Ovary (tissue), 3 donors: ENCODE measurements at regions not wholly inside any gene's neighbourhood (a gene's known extent, or its start where the extent isn't known, plus 50 kb on each side); places are given as distances from the start of the nearest gene placed in this dataset.

Source experiments
- EP300 ChIP-seq: sonication (generic); formaldehyde crosslinking; IDR thresholded peaks from one replicate; pipeline ENCODE4 v1.6.1; 2017; ENCODE audit warnings: antibody characterized with exemption
- POLR2A ChIP-seq: fragments of 450-650 bp; IDR thresholded peaks from one replicate; pipeline ENCODE4 v1.6.1; 2017; ENCODE audit warnings: antibody characterized with exemption, mild to moderate bottlenecking, moderate library complexity
- TF ChIP-seq, protein P1 (sequence below), 3 donors: fragments of 450-650 bp in 2 of 3; fragments of 200-600 bp in 1 of 3; IDR thresholded peaks; one replicate each; pipeline versions ENCODE4 v1.5.1 to v1.8.0; 2016 to 2022; ENCODE audit warnings: antibody characterized with exemption in 3 of 3, mild to moderate bottlenecking in 1 of 3
- donor health status: DM: no; HTN: no; CAD: no.

DNA sequence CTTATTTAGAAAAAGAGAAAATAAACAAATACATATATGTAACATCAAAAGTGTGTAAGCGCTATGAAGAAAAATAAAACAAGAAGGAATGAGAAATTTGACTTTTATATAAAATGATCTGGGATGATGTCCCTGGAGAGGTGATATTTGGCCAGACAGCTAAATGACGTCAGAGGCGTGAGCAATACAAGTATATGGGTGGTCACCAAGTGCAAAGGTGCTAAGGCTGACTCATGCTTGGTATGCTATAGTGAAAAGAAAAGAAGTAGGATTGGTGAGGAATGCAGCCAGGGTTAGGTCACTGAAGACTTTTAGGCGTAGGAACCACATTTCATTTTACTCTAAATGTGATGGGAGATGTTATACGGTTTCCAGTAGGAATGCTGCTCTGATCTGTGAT is 1049.1 kb upstream of the TENM3 start:
- no peak for TF ChIP-seq POLR2A
- TF ChIP-seq, protein P1, sequence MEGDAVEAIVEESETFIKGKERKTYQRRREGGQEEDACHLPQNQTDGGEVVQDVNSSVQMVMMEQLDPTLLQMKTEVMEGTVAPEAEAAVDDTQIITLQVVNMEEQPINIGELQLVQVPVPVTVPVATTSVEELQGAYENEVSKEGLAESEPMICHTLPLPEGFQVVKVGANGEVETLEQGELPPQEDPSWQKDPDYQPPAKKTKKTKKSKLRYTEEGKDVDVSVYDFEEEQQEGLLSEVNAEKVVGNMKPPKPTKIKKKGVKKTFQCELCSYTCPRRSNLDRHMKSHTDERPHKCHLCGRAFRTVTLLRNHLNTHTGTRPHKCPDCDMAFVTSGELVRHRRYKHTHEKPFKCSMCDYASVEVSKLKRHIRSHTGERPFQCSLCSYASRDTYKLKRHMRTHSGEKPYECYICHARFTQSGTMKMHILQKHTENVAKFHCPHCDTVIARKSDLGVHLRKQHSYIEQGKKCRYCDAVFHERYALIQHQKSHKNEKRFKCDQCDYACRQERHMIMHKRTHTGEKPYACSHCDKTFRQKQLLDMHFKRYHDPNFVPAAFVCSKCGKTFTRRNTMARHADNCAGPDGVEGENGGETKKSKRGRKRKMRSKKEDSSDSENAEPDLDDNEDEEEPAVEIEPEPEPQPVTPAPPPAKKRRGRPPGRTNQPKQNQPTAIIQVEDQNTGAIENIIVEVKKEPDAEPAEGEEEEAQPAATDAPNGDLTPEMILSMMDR (IDR thresholded peaks at IDR 0.05) = no peak
- TF ChIP-seq EP300 = no peak
